Germinal center (tissue), 1 donor: ENCODE measurements at regions not wholly inside any gene's neighbourhood (a gene's known extent, or its start where the extent isn't known, plus 50 kb on each side); places are given as distances from the start of the nearest gene placed in this dataset.
"Not testable (repeated sequence)": the region's sequence is repeated elsewhere in the genome, so short reads cannot be mapped to it uniquely, and the experiment has no call there.

ENCODE experiments used
- DNase-seq: peaks from one replicate; pipeline ENCODE4 v3.0.0; 2012; ENCODE audit warnings: mixed read lengths, low spot score

DNA sequence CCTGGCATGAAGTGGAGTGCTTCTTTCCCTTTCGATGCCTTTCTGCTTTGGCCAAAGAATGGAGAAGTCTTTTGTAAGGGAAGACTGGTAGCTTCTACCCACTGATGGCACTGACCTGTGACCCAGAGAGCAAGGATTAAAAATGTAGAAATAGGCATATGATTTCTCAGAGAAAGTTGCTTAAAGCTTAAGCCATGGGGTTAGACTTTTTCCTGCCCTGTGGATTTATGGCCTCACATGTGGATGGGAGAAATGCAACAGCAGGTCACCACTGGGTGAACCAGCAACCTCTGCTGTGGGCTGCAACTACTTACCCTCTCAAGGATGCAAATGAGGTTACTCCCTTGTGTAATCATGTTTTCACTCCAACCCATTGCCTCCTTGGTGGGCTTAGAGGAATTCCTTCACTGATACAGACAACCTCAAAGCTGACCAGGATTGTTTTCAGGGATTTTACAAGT is 86.7 kb upstream of the CDC42EP3 start:
- not testable (repeated sequence) for DNase-seq

- not testable (repeated sequence) for DNase-seq
Observed at GRCh38 chr2:37759989-37760388, 88.5 kb upstream of the CDC42EP3 start.

GRCh38 chr2:37760471-37760870 is 89.0 kb upstream of the CDC42EP3 start:
- no peak for DNase-seq

- DNase-seq: not testable (repeated sequence)
Observed at GRCh38 chr2:37762281-37762680, 90.8 kb upstream of the CDC42EP3 start.

DNA sequence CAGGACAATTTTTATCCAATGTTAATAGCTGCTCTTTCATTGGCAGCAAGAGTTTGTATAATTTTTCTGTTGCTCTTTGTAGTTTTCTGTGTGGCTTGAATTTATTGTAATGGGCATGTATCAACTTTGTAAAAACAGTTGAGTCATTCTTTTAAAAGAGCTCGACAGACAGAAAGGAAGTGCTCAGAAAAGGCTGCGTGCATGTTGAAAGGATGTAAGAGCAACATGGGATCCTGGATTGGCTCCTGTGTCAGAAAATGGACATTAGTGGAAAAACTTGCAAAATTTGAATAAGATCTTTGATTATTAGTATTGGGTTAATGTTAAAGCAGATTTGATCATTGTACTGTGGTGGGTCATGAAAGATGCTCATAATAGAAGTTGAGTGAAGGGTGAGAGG is 93.3 kb upstream of the CDC42EP3 start:
- DNase-seq: no peak

DNA sequence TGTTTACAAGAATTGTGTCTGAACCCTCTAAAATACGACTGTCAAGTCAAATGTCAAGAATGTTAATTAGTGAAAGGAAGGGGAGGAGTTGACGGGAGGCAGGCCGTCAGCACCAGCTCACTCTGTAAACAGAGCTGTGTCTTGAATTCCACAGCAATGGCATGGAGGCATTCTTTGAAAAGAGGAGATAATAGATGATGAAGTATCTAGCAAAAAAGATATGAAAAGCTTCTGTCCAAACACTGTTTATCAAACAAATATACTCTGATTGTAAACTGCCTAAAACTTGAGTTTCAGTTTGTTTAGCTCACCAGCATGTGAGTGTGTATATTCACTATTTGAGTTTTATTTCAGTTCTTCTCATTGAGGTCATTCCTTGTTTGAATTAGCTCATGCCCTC is 94.7 kb upstream of the CDC42EP3 start:
- DNase-seq: no peak

DNA sequence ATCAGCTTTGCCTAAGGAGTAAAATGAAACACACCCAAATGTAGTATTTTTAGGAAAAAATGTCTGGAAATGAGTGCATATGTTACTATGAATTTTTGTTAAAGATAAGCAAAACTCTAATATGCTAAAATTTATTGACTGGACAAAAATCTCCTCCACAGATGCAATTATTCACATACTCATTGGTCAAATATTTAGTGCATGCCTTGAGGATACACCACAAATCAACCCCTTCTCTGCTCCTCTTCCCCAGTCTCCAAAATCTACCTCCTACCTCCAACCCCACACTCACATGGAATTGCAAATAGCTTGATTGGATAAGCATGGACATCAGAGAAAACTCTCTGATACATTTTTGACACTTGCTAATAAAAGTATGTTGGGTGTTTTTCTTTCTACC is 95.6 kb upstream of the CDC42EP3 start:
- DNase-seq: no peak

DNA sequence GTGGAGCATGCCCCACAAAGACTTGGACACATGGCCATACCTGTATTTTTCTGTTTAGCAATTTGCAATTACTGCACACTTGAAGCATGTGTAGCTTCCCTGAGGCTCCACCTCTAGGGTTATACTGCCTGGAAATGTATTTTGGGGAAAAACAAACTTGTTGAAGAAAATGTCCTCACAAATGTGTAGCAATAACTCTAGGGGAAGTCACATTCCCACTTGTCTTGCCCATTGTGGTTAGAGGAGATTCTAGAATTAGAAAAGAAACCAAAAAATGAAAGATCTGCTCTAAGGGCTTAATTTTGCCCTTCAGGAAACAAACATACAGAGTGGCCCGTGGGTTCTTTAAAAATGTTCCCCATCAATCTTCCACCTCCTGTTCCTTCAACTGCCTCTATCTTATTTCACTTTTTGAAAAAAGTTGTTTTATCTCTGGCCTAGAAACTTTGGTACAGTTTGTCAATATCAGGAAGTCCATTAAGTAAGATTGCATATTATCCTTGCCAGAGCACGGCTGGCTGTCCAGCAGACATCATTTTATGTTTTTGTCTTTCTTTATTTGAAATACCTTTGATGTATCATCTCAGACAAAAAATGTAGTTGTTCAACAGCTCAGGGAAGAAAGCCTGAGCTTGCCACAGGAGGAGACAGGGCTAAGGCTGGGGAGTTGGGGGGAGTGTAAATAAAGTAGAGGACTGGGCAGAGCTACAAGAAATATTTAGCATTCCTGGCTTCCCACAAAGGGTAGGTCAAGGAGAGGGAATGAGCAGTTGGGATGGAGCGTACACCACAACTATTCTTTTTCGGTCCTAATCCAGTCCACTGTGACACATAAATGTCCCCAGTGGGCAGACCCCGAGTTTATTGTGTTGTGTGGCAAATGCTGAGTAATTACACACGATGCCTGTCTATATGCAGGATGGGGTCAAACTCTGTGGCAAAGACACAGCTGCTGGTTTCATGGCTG is 96.8 kb upstream of the CDC42EP3 start:
- no peak for DNase-seq

DNA sequence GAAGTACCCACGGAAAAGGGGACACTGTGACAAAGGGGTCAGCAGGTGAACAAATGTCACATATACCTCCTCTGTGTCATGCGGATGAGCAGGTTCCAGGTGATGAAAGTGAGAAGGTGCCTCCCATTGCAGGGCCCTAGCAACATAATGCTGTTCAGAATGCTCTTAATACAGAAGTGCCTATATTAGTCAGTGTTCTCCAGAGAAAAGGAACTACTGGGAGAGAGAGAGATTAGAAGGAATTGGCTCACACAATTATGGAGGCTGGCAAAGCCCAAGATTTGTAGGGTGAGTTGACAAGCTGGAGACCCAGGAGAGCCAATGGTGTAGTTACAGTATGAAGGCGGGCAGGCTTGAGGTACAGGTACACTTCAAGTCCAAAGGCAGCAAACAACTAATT is 98.1 kb upstream of the CDC42EP3 start:
- DNase-seq: no peak

- no peak for DNase-seq
Observed at GRCh38 chr2:37770797-37771196, 99.4 kb upstream of the CDC42EP3 start.

- DNase-seq: no peak
Observed at GRCh38 chr2:37771600-37772088, 100.2 kb upstream of the CDC42EP3 start.

DNA sequence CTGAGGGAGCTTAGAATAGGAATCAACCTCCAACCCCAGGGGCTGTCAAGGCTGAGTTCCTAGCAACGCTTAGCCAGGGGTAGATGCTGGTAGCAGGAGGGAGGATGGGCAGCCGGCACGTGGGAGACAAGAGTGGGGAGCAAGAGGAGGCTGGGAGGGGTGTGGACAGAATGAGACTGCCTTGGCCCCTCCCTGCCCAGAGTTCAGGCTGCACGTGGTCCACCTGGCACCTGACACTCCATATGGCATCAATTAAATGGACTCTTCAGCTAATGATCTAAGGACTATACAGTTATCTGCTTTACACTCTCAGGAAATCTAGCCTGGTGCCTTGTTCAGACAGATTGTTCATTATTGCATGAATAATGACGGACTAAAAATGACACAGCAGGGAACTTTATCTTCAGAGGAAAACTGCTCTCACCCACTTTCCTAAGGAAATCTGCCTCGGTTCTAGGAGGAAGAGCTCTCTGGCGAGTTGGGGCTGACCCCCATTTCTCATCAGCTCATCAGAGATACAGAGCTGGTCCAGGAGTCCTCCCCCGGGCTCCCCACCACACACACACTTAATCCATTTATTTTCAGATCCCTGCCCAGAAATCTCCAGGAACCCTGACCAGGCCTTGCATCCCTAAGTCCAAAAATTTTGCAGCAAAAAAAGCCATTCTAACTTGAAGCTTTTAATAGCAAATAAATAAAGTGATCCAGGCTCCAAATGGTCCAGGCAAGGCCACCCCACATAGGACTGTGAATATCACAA is 102.1 kb upstream of the CDC42EP3 start:
- no peak for DNase-seq

DNA sequence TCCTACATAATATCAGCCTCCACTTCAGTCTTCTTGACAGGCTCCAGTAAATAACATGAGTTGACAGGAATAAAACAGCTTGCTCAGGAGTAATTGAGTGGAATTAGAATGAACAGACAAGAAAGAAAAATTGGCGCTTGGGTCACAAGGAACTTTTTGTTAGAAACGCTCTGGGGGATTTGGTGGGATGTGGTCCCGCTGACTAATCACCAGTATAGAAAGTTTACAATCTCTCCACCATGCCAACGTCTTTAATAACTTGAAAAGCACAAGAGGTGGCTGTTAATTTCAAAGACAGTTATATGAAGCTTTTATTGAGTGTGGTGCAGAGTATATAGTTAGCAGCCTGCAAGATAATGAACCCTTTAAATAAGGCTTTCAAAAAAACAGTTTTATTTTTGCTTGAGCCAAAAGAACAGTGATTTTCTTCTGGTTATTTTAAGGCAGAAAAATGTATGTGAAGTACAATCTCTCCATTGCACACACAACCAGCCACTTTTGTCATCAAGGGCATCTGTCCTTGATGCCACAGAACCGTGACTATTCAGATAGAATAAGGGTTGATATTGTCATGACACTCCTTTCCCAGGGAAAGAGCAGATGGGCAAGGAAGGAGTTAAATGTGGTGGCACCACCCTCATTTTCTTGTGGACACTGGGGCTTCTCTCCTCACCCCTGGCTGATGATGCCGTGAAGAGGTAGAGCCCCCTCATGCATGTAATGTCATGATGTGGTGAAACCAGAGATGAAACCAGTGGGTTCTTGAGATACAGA is 102.9 kb upstream of the CDC42EP3 start:
- DNase-seq: not testable (repeated sequence)

GRCh38 chr2:37774976-37775907 is 103.8 kb upstream of the CDC42EP3 start:
- no peak for DNase-seq

GRCh38 chr2:37775908-37776250 is 104.4 kb upstream of the CDC42EP3 start:
- no peak for DNase-seq

- no peak for DNase-seq
Observed at GRCh38 chr2:37776487-37776886, 105.0 kb upstream of the CDC42EP3 start.

DNA sequence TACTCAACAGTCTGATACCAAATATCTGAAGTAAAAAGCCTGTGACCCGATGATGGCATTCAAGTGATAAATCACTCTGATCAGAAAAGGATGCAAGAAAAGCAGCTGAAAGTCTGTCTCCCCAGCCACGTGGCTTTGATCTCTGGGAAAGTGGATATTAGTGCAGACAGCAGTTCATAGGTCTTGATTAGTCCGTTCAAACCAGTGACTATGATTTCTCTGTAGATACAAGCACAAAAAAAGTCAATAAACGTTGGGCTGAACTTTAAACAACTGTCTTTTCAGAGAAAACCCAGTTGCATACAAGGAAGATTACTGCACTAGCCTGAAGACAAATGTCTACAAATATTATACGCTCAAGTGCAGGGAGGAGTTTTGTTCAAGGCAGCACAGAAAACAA is 107.7 kb upstream of the CDC42EP3 start:
- no peak for DNase-seq

DNA sequence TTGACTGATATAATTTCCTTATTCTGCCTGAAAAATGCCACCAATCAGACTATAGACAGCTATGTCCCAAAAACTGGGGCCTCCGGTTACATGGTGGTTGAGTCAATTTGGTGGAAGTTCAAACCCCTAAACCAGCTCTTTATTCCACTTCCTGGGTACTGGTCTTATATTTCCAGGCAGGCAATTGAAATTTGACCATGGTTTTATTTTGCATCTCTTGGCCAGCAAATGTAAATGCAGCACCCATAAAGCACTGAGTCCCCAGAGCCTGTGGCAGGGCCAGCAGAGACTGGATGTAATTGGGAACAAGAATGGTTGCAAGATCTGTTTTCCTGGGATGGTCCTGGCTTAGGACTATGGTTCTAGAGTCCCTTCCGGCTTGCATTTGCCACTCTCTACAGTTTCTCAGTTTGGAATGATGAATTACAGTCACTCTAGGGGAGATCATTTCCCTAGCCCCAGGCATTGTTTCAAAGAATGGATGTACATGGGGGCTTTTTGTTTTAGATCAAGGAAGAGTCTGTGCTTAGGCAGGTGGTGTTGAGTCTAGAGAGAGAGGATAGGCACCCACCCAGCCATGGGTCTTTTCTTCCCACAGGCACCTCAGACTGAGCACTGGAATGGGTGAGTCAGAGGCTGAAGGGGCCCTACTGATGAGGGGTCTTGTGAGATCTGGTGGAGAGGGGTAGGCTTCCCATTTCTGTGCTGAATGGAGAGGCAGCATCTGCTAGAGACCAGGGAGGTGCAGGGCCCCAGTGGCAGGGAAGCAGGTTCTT is 108.4 kb upstream of the CDC42EP3 start:
- DNase-seq: no peak

DNA sequence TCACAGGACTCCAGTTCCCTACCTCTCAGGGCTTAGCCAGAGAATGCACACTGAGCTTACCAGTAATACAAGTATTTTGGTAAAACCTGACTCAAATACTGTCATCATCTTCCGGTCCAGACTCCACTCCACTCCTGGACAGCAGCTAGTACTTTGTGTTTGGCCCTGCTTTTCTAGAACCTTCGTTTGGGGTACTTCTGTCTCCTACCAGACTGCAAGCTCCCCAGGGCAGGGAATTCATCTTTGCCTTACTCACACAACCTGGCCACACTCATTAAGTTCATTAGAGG is 108.9 kb upstream of the CDC42EP3 start:
- DNase-seq: no peak

DNA sequence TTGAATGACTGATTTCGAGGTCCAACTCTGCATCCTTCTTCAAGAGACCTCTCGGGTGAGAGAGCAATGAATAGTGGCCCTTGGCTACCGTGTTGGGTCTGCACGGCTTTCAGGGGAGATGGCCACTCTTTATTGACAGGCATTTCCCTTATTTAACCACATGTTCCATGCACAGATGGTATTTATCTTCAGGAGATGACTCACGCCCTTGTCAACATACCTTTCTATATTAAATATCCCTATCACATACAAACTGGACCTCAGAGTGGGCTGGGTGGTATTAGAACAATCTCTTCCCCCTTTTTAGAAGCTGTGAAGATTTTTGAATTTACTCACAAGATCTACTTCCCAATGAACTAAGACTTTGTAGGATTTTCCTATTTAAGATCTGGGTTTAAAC is 109.6 kb upstream of the CDC42EP3 start:
- DNase-seq: no peak
